Activated T-cell treated with anti-CD3 and anti-CD28 coated beads, Interleukin-2, amount 50 U/mL, for 48 hours (primary cell): ENCODE measurements at regions not wholly inside any gene's neighbourhood (a gene's known extent, or its start where the extent isn't known, plus 50 kb on each side); places are given as distances from the start of the nearest gene placed in this dataset.
"Not testable (repeated sequence)": the region's sequence is repeated elsewhere in the genome, so short reads cannot be mapped to it uniquely, and the experiment has no call there.

Source experiments
- DNase-seq, 2 experiments: peaks; one replicate each; pipeline ENCODE4 v3.0.0-alpha.2; 2020

DNA sequence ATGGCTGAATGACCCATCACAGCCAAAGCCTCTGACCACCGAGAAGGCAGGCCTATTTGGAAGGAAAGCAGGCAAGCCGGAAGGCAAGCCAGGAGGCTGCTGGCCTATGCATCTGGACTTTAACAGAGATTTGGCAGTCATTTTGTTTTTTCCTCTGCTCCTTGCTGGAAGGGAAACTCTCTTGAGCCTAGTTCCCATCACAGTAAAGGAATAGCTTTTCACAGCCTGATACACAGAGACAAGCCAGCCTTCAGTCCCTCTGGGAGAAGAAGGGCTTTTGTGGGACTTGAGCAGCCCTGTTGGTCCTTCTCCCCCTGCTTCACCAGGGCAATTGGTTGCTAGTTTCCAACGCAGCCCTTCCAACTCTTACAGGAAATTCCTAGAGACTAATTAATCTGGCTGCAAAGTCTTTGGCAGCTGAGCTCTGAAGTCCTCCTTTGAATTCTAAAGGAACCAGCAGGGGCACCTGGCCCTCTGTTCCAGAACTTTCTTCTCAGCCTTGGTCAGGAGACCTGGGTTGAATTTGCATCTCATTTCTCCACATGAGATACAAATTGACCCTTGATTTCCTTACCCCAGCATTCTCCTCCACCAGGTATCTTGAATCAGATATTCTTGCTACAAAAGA is 157.3 kb upstream of the EPB41L4A start:
- no peak for DNase-seq

DNA sequence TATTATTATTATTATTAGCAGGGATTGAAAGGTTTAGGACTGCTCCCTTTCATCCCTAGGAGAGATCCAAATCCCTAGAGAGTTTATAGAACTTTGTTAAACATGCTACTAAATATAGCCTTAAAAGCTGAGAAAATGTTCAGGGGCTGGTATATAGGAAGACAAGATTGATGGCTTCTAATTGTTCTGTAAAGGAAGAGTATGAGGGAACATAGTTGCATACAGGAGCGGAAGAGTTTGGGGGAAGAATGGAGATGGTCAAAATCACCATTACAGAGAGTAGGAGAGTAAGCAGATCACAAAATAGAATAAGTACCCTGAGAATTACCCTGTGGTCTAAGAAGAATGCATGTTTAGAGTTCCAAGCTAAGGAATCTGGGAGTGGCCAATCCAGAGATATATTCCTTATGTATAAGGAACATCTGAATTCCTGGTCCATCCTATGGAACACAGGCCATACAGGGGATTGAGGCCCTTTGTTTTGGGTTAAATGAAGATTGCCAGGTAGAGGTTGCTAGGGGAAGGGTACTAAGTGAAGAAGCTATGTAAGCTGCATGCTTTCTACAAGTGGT is 158.0 kb upstream of the APC start:
- no peak for DNase-seq

DNA sequence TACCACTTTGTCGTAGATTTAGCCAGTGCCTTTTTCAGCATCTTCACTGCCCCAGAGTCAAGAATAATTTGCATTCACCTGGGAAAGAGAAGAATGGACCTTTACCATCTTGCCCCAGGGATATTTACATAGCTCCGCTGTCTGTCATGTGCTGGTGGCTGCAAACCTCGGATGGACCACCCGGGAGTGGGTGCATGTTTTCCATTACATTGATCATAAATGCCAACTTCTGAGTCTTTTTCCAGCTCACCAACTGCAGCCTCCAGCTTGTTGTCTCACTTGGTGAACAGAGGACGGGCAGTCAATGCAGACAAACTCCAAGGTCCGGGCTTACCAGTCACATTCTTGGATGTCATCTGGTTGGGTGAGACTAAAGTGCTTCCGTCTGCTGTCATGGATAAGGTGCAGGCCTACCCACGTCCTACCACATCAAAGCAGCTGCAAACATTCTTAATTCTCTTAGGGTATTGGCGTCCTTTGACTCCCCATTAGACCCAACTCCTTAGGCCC is 155.8 kb upstream of the APC start:
- no peak for DNase-seq

DNA sequence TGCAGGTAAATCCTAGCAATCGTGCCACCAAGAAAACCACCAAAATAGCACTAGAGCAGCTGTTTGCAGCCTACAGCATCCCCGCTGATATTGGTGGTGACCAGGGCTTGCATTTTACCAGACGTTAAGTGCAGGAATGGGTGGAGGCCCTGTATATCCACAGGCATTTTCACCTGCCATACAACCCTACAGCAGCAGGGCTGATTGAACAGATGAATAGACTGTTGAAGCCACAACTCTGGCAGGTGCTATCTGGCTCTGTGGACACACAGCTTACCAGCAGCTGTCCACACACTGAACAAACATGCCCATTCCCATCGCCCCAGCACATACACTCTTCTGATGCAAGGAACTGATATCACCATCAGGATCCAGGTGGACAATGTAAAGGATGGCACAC is 154.5 kb upstream of the APC start:
- no peak for DNase-seq

DNA sequence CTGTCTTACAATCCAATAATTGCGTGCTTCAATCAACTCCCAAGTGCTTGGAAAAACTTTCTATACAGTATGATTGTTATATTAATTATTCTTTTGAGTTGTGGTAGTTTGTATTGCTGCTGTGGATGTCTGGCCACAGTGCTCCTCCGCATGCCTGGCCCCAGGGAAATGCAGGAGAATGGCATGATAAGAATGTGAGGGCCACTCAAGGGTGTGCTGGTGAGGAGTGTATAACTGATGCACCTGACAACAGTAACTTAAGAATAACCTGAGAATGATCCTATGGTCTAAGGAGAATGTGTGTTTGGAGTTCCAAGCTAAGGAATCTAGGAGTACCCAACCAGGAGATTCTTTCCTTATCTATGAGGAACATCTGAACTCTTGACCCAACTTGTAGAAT is 152.9 kb upstream of the APC start:
- no peak for DNase-seq

DNA sequence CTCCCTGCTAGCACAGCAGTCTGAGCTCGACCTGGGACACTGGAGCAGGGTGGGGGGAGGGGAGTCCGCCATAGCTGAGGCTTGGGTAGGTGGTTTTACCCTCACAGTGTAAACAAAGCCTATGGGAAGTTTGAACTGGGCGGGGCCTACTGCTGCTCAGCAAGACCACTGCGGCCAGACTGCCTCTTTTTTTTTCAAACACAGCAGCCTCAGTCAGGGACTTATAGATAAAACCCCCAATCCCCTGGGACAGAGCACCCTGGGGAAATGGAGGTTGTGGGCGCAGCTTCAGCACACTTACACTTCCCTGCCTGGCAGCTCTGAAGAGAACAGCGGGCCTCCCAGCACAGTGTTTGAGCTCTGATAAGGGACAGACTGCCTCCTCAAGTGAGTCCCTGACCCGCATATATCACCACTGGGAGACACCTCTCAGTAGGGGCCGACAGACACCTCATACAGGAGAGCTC is 151.1 kb upstream of the APC start:
- no peak for DNase-seq

GRCh38 chr5:112590858-112591257 is 146.8 kb upstream of the APC start:
- DNase-seq, result not testable (repeated sequence)

DNA sequence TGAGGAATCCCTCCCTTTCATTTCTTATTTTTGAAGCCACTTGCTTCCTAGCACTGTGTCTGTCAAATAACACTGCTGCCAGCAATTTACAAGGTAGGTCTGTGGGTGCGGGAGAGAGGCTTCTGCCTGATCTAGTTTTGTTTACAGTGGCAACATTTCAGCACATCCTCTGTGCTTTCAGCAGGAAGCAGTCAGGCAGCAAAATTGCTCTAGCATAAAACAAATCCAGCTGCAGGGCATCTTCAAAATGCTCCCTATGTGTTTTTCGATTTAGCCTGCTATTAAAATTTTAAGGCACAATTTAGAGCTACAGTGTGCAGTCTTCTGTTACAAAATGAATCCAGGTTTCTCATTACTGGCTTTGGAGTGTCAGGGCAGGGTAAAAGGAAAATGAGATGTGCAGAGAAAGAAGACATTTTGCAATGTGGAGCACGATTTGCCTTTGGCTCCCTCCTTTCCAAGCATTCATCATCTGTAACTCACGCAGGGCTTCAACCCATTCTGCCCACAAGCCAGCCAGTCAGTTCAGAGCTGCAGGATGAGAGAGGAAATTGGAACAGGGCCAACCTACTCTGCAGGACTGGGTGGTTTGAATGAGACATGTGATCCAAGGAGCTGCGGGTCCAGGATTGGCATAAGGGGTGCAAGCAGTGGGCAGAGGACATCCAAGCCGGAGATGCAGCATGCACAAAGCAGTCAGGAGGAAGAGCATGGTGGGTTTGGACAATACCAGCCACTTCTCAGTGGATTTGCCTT is 143.4 kb upstream of the APC start:
- DNase-seq, result no peak

GRCh38 chr5:112594941-112595340 is 142.7 kb upstream of the APC start:
- DNase-seq, result no peak

DNA sequence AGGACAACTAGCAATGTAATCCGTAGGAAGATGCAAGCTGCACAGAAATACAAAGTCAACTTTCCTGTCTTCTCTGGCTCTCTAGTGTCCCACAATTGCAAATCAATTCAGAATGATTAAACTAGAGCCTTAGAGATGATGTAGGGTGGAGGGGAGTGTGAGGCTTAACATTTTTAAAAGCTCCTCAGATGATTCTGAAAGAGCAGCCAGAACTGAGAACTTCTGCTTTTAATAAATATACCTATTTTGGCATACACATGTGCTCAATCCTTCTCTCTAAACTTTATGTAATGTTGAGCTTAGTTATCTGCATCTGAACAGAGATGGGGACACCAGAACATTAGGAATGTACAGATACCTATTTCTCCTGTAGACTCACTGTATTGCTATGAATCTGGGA is 139.9 kb upstream of the APC start:
- DNase-seq, result no peak

GRCh38 chr5:112600510-112600909 is 137.2 kb upstream of the APC start:
- not testable (repeated sequence) for DNase-seq

GRCh38 chr5:112604732-112605630 is 132.7 kb upstream of the APC start:
- DNase-seq, result no peak

DNA sequence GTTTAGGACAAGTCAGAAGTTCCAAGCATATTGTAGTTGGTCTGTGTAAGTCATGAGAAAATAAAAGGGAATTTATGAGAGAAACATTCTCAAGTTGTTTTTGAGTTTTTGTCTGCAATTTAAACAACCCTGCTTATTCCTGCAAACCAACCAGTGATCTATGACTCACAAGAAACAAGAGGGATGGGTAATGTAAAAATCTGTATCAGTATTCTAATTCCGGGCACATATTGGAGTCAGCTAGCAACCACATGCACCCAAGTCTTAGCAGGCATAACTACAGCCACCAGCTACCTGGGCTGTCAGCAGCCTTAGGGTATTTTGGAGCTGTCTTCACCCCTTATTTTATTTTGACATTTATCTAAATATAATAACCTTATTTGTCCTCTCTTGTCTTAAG is 128.7 kb upstream of the APC start:
- no peak for DNase-seq

DNA sequence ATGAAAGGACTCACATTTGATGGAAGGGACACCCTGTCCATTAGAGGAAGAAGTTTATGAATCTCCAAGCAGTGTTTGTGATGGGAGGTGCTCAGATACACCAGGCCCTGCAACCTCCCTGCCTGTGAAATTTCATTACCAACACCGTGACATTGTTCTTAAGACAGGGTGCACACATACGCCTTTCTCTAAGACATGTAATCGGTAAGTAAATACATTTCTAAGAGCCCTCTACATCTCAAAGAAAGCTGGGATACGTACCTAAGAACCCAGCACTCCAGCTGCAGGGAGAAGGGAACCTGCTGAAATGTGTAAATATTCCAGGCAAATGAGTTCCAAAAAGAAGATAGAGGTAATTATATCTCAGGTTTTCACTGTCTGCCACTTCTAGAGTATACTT is 125.0 kb upstream of the APC start:
- no peak for DNase-seq

DNA sequence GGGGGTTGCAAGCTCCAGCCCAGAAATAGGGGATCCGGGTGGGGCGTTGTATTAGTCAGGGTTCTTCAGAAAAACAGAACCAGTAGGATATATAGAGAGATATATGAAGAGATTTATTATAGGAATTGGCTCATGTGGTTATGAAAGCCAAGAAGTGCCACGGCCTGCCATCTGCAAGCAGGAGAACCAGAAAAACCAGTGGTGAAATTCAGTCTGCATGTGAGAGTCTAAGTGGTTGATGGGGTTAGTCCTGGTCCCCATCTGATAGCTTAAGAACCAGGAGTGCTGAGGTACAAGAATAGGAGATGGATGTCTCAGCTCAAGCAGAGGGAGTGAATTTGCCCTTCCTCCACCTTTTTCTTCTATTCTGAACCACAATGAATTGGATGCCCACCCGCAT is 123.4 kb upstream of the APC start:
- DNase-seq, result no peak

- DNase-seq, result no peak
These were observed 122.7 kb upstream of the APC start for GRCh38 chr5:112614986-112615385.

DNA sequence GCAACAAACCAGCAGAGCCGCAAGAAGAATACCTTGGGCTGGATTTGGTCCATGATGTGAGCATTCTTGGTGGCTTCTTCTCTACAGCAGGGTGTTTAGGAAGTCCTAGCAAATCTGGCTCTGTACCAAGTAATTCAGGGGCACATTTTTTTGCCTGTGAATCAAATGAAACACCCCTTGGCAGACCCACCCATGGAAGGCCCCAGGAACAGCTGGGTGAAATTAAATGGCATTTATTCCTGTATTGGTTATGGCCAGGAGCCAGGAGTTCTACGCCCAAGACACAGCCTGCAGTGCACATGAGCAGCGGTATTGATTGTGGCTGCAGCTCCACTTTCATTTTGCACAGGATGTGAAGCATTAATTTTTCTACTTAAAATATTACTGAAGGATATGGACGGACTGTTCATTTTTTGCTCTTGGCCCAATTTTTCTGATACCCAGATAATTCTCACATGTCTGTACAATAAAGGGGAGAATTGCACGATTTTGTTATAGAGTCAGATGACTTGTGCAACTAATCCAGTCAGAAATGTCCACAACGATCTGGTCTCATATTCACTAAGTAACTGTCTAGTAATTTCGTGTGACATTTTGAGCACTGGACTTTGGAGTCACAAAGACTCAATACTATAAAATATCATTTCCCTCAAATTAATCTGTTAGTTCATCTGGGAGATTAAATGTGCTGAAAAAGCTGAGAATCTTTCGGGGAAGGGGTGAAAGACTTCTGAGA is 120.7 kb upstream of the APC start:
- DNase-seq, result no peak

GRCh38 chr5:112625246-112625645 is 112.4 kb upstream of the APC start:
- DNase-seq, result no peak

DNA sequence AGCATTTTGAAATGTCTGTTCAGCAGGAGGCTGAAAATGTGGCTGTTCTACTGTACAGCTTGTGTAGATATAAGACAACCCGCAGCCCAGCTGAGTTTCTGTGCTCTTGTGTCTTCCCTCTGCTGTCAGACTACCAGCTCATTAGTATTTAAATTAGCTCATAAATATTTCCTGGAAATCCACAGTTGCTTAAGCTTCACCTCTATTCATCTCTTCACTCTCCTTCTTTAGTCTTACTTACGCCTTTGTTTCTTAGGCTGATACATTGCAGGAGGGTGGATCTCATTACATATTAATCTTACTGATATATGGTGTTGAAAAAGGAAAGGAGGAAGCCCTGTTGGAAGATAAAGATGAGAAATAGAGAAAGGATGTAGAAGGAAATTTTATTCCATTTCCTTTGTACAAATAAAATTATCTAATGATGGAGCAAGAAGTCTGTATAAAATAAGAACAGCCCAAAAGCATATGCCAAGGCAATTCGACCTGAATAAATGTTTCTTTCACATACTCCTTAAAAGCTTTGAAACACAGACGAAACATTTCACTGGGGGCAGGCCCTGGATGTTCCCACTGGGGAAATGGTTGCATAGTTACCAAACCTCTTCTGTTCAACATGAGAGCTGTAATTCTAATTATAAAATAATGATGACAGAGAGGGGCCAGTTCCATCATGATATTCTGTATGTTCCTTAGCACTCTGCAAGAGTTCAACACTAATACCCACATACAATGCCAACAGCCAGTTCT is 111.8 kb upstream of the APC start:
- no peak for DNase-seq

GRCh38 chr5:112626715-112627114 is 111.0 kb upstream of the APC start:
- no peak for DNase-seq

DNA sequence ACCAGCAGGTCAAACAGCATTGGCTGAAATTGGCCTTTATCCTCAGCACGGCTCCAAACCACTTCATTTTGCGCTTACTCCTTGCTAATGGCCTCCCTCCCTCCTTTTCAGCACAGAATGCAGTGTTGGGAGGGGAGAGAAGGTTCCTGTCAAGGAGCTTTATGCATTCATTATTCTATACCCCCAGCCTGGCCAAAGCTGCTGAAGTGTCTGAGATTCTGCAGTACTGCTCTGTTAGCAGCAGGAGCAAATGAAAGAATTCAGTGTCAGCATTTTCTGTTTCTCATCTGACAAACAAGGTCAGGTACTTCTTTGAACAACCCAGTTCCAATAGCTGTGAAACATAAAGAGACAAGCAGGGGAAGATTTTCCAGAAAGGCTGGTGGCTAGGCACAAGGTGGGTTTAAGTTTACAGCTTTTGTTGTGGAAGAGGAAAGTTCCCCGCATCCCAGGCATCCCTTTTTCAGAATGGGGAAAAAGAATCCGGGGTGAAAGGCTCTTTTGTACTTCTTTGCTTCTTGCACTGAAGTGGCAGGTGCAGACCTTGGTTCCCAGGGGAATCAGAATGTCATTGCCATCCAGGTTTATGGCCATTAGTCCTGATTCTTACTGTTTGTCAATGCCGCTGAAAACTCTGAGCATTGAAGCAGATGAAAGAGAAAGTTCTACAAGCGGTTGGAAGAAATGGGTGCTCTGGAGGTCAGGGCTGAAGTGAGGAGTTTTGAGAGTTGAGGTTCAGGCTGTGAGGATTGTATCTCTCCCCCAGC is 109.3 kb upstream of the APC start:
- no peak for DNase-seq
